OCI-LY7 (cell line): ENCODE measurements at regions not wholly inside any gene's neighbourhood (a gene's known extent, or its start where the extent isn't known, plus 50 kb on each side); places are given as distances from the start of the nearest gene placed in this dataset.

Experiments used
- BruUV-seq: library from RNA; stranded (reverse); fragments of 400-500 nt; replicated peaks from 2 replicates; lab custom pipeline; 2021; lab: Mats Ljungman, UMichigan
- CTCF ChIA-PET: fragments of 300-600 bp; sonication (Branson Sonifier 250); formaldehyde crosslinking; loops from one replicate; lab custom pipeline; 2022; ENCODE audit warnings: antibody characterized with exemption; ENCODE audit not compliant: unreplicated experiment; lab: Charles Lee
- POLR2A ChIA-PET: fragments of 300-600 bp; sonication (Branson Sonifier 250); formaldehyde crosslinking; loops from one replicate; lab custom pipeline; 2022; ENCODE audit warnings: antibody characterized with exemption; lab: Charles Lee
- DNase-seq: peaks from one replicate; pipeline ENCODE4 v3.0.0-alpha.2; 2015; ENCODE audit warnings: low spot score
- H2AFZ ChIP-seq: fragments of 200-600 bp; sonication (generic), shearing (Covaris generic); 2 replicates; pipeline ENCODE4 v1.6.1; 2014; ENCODE audit warnings: mild to moderate bottlenecking, antibody characterized with exemption, low read length, moderate library complexity
- H3K27ac ChIP-seq: fragments of 200-600 bp; sonication (generic); 2 replicates; pipeline ENCODE4 v1.5.1; 2014; ENCODE audit warnings: mixed run types, low read depth, mild to moderate bottlenecking, moderate library complexity, low read length, inconsistent platforms; ENCODE audit not compliant: poor library complexity, severe bottlenecking
- H3K36me3 ChIP-seq: fragments of 200-600 bp; sonication (generic); 2 replicates; pipeline ENCODE4 v1.6.1; 2014; ENCODE audit warnings: mild to moderate bottlenecking, antibody characterized with exemption, low read length, moderate library complexity, mixed read lengths; ENCODE audit not compliant: insufficient read depth
- H3K4me1 ChIP-seq: fragments of 200-600 bp; sonication (generic); 2 replicates; pipeline ENCODE4 v1.5.1; 2014; ENCODE audit warnings: mild to moderate bottlenecking, low read length; ENCODE audit not compliant: insufficient read depth, poor library complexity, severe bottlenecking
- H3K4me2 ChIP-seq: fragments of 200-600 bp; sonication (generic); 2 replicates; pipeline ENCODE4 v1.6.1; 2014; ENCODE audit warnings: mild to moderate bottlenecking, low read length
- H3K4me3 ChIP-seq: fragments of 200-600 bp; sonication (generic); 2 replicates; pipeline ENCODE4 v1.5.1; 2014; ENCODE audit warnings: mild to moderate bottlenecking, low read depth, low read length; ENCODE audit not compliant: poor library complexity, severe bottlenecking
- H3K79me2 ChIP-seq: fragments of 200-600 bp; sonication (generic); 2 replicates; pipeline ENCODE4 v1.6.1; 2016; ENCODE audit warnings: low read depth, mild to moderate bottlenecking, low read length, moderate library complexity, mixed read lengths; ENCODE audit not compliant: insufficient read depth
- H3K9me2 ChIP-seq: fragments of 200-600 bp; sonication (generic); 2 replicates; pipeline ENCODE4 v1.6.1; 2016; ENCODE audit warnings: mild to moderate bottlenecking, low read length, mixed read lengths; ENCODE audit not compliant: insufficient read depth
- H3K9me3 ChIP-seq: fragments of 200-600 bp; sonication (generic); 2 replicates; pipeline ENCODE4 v1.6.1; 2014; ENCODE audit warnings: mild to moderate bottlenecking, mixed run types, low read length, mixed read lengths
- H4K20me1 ChIP-seq: fragments of 200-600 bp; sonication (generic); 2 replicates; pipeline ENCODE4 v1.6.1; 2014; ENCODE audit warnings: mild to moderate bottlenecking, antibody characterized with exemption, low read length, moderate library complexity, mixed read lengths; ENCODE audit not compliant: insufficient read depth
- CTCF ChIP-seq: fragments of 200-600 bp; sonication (generic); conservative IDR thresholded peaks from 2 replicates; pipeline ENCODE4 v1.5.1; 2014; ENCODE audit warnings: mild to moderate bottlenecking, antibody characterized with exemption, low read length, moderate library complexity, mixed read lengths
- EZH2phosphoT487 ChIP-seq: fragments of 200-600 bp; sonication (generic); IDR thresholded peaks from 2 replicates; pipeline ENCODE4 v1.6.1; 2018; ENCODE audit warnings: low read depth, borderline replicate concordance, mild to moderate bottlenecking, mixed run types, antibody characterized with exemption, low read length, moderate library complexity, mixed read lengths
- intact Hi-C: fragments of 100-400 bp; cut with micrococcal nuclease; formaldehyde crosslinking; loops from one replicate; pipeline ENCODE4 v1.10.0; 2022; ENCODE audit not compliant: unreplicated experiment

GRCh38 chr4:129403848-129404247 lies 307.9 kb downstream of the C4orf33 start:
- H2AFZ ChIP-seq, result no peak overlapping the region
- H3K4me2 ChIP-seq, result no peak overlapping the region
- no peak overlapping the region for H3K4me3 ChIP-seq
- H3K9me3 ChIP-seq, result no peaks in the 10 kb centered on the region
- no peaks in the 10 kb centered on the region for H3K4me1 ChIP-seq
- DNase-seq, result no peak
- H4K20me1 ChIP-seq, result no peaks in the 10 kb centered on the region
- intact Hi-C loops, result no loop called here
- H3K27ac ChIP-seq, result no peak overlapping the region
- ChIA-PET CTCF (no interaction called here), POLR2A (interaction anchor here (1.2 kb wide), 1 partner anchor 9 kb away, joined by 3 read pairs; no protein-coding TSS in a partner anchor)
- TF ChIP-seq EZH2phosphoT487, result no peak
- no peak for TF ChIP-seq CTCF
- no peaks in the 10 kb centered on the region for H3K79me2 ChIP-seq
- no peaks in the 10 kb centered on the region for H3K9me2 ChIP-seq
- no TSS peak for BruUV-seq
- H3K36me3 ChIP-seq, result no peaks in the 10 kb centered on the region

GRCh38 chr4:129410115-129410514 lies 314.2 kb downstream of the C4orf33 start:
- no TSS peak for BruUV-seq
- H3K79me2 ChIP-seq, result no peaks in the 10 kb centered on the region
- no peak for TF ChIP-seq EZH2phosphoT487
- no peak for TF ChIP-seq CTCF
- ChIA-PET CTCF (no interaction called here), POLR2A (no interaction called here)
- DNase-seq, result no peak
- H4K20me1 ChIP-seq, result no peaks in the 10 kb centered on the region
- intact Hi-C loops, result no loop called here
- no peaks in the 10 kb centered on the region for H3K9me2 ChIP-seq
- H2AFZ ChIP-seq, result no peak overlapping the region
- no peaks in the 10 kb centered on the region for H3K4me1 ChIP-seq
- H3K4me2 ChIP-seq, result no peak overlapping the region
- H3K36me3 ChIP-seq, result no peaks in the 10 kb centered on the region
- no peaks in the 10 kb centered on the region for H3K9me3 ChIP-seq
- no peak overlapping the region for H3K27ac ChIP-seq
- no peak overlapping the region for H3K4me3 ChIP-seq

- H2AFZ ChIP-seq, result no peak overlapping the region
- H3K4me1 ChIP-seq, result no peaks in the 10 kb centered on the region
- no peaks in the 10 kb centered on the region for H3K9me2 ChIP-seq
- TF ChIP-seq EZH2phosphoT487, result no peak
- no peak for TF ChIP-seq CTCF
- BruUV-seq, result no TSS peak
- H3K9me3 ChIP-seq, result no peaks in the 10 kb centered on the region
- no peak overlapping the region for H3K4me3 ChIP-seq
- H3K27ac ChIP-seq, result no peak overlapping the region
- CTCF ChIA-PET, result no interaction called here
- intact Hi-C loops, result no loop called here
- no peaks in the 10 kb centered on the region for H4K20me1 ChIP-seq
- DNase-seq, result no peak
- H3K36me3 ChIP-seq, result no peaks in the 10 kb centered on the region
- H3K4me2 ChIP-seq, result no peak overlapping the region
- POLR2A ChIA-PET, result no interaction called here
- H3K79me2 ChIP-seq, result no peaks in the 10 kb centered on the region
Observed at GRCh38 chr4:129415004-129415403, 319.1 kb downstream of the C4orf33 start.
